Panc1 (cell line): ENCODE measurements at regions not wholly inside any gene's neighbourhood (a gene's known extent, or its start where the extent isn't known, plus 50 kb on each side); places are given as distances from the start of the nearest gene placed in this dataset.

Source experiments
- ATAC-seq: fragments of 200-7000 bp; cut with Tn5 transposase; 2 replicates; pipeline ENCODE4 v1.9.1; 2020; ENCODE audit warnings: mild to moderate bottlenecking, moderate library complexity
- BruUV-seq: library from RNA; stranded (reverse); fragments of 400-500 nt; replicated peaks from 2 replicates; lab custom pipeline; 2021; lab: Mats Ljungman, UMichigan
- CTCF ChIA-PET: fragments of 300-600 bp; sonication (Branson Sonifier 250); formaldehyde crosslinking; loops from one replicate; lab custom pipeline; 2022; ENCODE audit warnings: antibody characterized with exemption; lab: Charles Lee
- POLR2A ChIA-PET: fragments of 300-600 bp; sonication (Branson Sonifier 250); formaldehyde crosslinking; loops from one replicate; lab custom pipeline; 2022; ENCODE audit warnings: antibody characterized with exemption; lab: Charles Lee
- DNase-seq: peaks from one replicate; pipeline ENCODE4 v3.0.0-alpha.2; 2010; ENCODE audit warnings: low read depth, low spot score
- H3K27ac ChIP-seq: 2 replicates; pipeline ENCODE4 v1.5.1; 2011; ENCODE audit warnings: mild to moderate bottlenecking, low read length, inconsistent platforms
- H3K27me3 ChIP-seq: fragments of 200-500 bp; sonication (Bioruptor generic); 2 replicates; pipeline ENCODE4 v1.6.0; 2014; ENCODE audit warnings: low read length, inconsistent platforms; ENCODE audit not compliant: control insufficient read depth, insufficient read depth
- H3K36me3 ChIP-seq: fragments of 200-500 bp; sonication (Bioruptor generic); 2 replicates; pipeline ENCODE4 v1.5.1; 2014; ENCODE audit warnings: inconsistent platforms, mild to moderate bottlenecking, low read length, moderate library complexity; ENCODE audit not compliant: control insufficient read depth, insufficient read depth
- H3K4me1 ChIP-seq: 2 replicates; pipeline ENCODE4 v1.5.1; 2011; ENCODE audit warnings: inconsistent platforms, mild to moderate bottlenecking, low read length, moderate library complexity; ENCODE audit not compliant: control insufficient read depth, insufficient read depth
- H3K4me3 ChIP-seq, 2 experiments: 2 replicates each; pipeline ENCODE4 v1.5.1; 2011 to 2012; ENCODE audit warnings: low read depth in 2 of 2, low read length in 2 of 2, mild to moderate bottlenecking in 2 of 2, inconsistent platforms in 1 of 2, moderate library complexity in 1 of 2
- H3K9me3 ChIP-seq: fragments of 200-500 bp; sonication (Bioruptor generic); 2 replicates; pipeline ENCODE4 v1.5.1; 2014; ENCODE audit warnings: low read depth, mild to moderate bottlenecking, inconsistent platforms, low read length, moderate library complexity; ENCODE audit not compliant: control insufficient read depth, insufficient read depth
- CTCF ChIP-seq: fragments of 450-650 bp; IDR thresholded peaks from 2 replicates; pipeline ENCODE4 v1.5.1; 2017; ENCODE audit warnings: mild to moderate bottlenecking
- POLR2AphosphoS5 ChIP-seq: IDR thresholded peaks from 2 replicates; pipeline ENCODE4 v1.6.1; 2012; ENCODE audit warnings: mild to moderate bottlenecking, low read depth, low read length, moderate library complexity
- REST ChIP-seq, 2 experiments: IDR thresholded peaks; 2 replicates each; pipeline ENCODE4 v1.6.1; 2011 to 2012; ENCODE audit warnings: low read depth in 2 of 2, control low read depth in 1 of 2, low read length in 1 of 2, mild to moderate bottlenecking in 1 of 2, moderate library complexity in 1 of 2; ENCODE audit not compliant: insufficient read depth in 1 of 2
- SIN3A ChIP-seq: IDR thresholded peaks from 2 replicates; pipeline ENCODE4 v1.6.1; 2012; ENCODE audit warnings: low read depth, mild to moderate bottlenecking, low read length, moderate library complexity, borderline replicate concordance; ENCODE audit not compliant: insufficient read depth
- TCF7L2 ChIP-seq: IDR thresholded peaks from 2 replicates; pipeline ENCODE4 v1.6.1; 2011; ENCODE audit warnings: mild to moderate bottlenecking, low read depth, low read length, inconsistent platforms
- in situ Hi-C: cut with HindIII; loops from 2 replicates; pipeline ENCODE4 v1.10.0; 2016; ENCODE audit warnings: low sequenced_read_pairs, low pct_unique_long_range_greater_than_20kb
- intact Hi-C: fragments of 100-400 bp; cut with micrococcal nuclease; formaldehyde crosslinking; loops from one replicate; pipeline ENCODE4 v1.10.0; 2022; ENCODE audit not compliant: unreplicated experiment

- ChIA-PET CTCF (no interaction called here), POLR2A (no interaction called here)
- BruUV-seq = no TSS peak
- Histone ChIP-seq H3K4me1 (no peaks in the 10 kb centered on the region), H3K36me3 (no peaks in the 10 kb centered on the region), H3K9me3 (no peaks in the 10 kb centered on the region), H3K4me3 (no peak overlapping the region), H3K27me3 (no peaks in the 10 kb centered on the region), H3K27ac (no peak overlapping the region)
- TF ChIP-seq POLR2AphosphoS5 (no peak), TCF7L2 (no peak), REST (IDR thresholded peaks at IDR 0.05; ENCODE audit: insufficient read depth in 1 of 2, low read depth in 2 of 2, low read length in 1 of 2) (no peak), CTCF (no peak), SIN3A (no peak)
- intact Hi-C loops (no loop called here), in situ Hi-C loops (no loop called here)
- no peak for ATAC-seq
- DNase-seq = no peak
Observed at GRCh38 chr1:65512383-65512782, 91.9 kb downstream of the LEPR start.

- H3K36me3 ChIP-seq = no peaks in the 10 kb centered on the region
- no peaks in the 10 kb centered on the region for H3K9me3 ChIP-seq
- in situ Hi-C loops = no loop called here
- H3K4me1 ChIP-seq = no peaks in the 10 kb centered on the region
- TF ChIP-seq REST (IDR thresholded peaks at IDR 0.05; ENCODE audit: insufficient read depth in 1 of 2, low read depth in 2 of 2, low read length in 1 of 2) (no peak), TCF7L2 (no peak), SIN3A (no peak), CTCF (no peak)
- no peak for ATAC-seq
- no peaks in the 10 kb centered on the region for H3K27me3 ChIP-seq
- ChIA-PET CTCF (no interaction called here), POLR2A (no interaction called here)
- H3K4me3 ChIP-seq = no peak overlapping the region
- intact Hi-C loops = no loop called here
- BruUV-seq = no TSS peak
- DNase-seq = no peak
- H3K27ac ChIP-seq = no peak overlapping the region
Observed at GRCh38 chr1:65512967-65513780, 92.7 kb downstream of the LEPR start.
